ENCODE measurements at regions not wholly inside any gene's neighbourhood (a gene's known extent, or its start where the extent isn't known, plus 50 kb on each side); places are given as distances from the start of the nearest gene placed in this dataset.

DNA sequence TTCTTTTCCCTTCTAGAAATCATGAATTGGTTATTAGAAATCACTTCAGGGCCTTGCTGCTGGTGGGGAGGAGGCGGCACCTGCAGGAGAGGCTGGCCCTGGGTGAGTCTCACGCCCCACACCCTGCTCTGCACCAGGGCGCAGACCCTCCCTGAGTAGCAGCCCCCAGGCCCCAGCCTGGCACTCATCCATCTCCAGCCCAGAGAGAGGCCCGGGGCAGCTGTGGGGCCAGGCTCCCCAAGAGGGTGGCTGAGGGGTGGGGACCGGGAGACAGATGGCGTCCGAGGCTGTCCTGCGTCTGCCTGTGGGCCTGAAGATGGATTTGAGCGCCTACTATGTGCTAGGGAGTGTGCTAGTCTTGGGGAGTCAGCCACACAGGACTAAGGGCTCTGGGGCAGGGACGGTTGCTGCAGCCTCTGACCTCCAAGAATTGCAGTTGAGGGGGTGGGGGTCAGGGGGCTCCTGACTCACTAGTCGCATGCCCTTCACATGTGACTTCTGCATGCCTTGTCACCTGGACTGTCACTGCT, 59.6 kb upstream of the GATA5 start:
- TF ChIP-seq CTCF (IDR thresholded peaks at IDR 0.05) (no peak), POLR2A (IDR thresholded peaks at IDR 0.05) (no peak)

Measured in esophagus squamous epithelium (tissue), 4 donors.